CD14-positive monocyte (primary cell): ENCODE measurements at regions not wholly inside any gene's neighbourhood (a gene's known extent, or its start where the extent isn't known, plus 50 kb on each side); places are given as distances from the start of the nearest gene placed in this dataset.

Experiments
- DNase-seq, 3 donors: peaks; one replicate each; pipeline ENCODE4 v3.0.0-alpha.2; 2011 to 2022
- H2AFZ ChIP-seq: 2 replicates; pipeline ENCODE4 v1.6.0; 2012; ENCODE audit warnings: mild to moderate bottlenecking, low read depth, low read length, inconsistent platforms; ENCODE audit not compliant: insufficient read depth, poor library complexity, severe bottlenecking
- H3K27ac ChIP-seq, 2 donors: 1 replicate in 1 of 2; 2 replicates in 1 of 2; pipeline ENCODE4 v1.5.1; 2012 to 2013; ENCODE audit warnings: low read length in 2 of 2, control low read depth in 1 of 2, inconsistent platforms in 1 of 2, low read depth in 1 of 2, mild to moderate bottlenecking in 1 of 2
- H3K27me3 ChIP-seq, 2 donors: one replicate each; pipeline versions ENCODE4 v1.6.0 to v1.6.1; 2011 to 2013; ENCODE audit warnings: low read length in 2 of 2; ENCODE audit not compliant: control insufficient read depth in 2 of 2, insufficient read depth in 2 of 2
- H3K36me3 ChIP-seq, 2 donors: replicated peaks in 1 of 2; 1 replicate in 1 of 2; 2 replicates in 1 of 2; pipeline versions ENCODE4 v1.5.1 to v1.6.1; 2012 to 2013; ENCODE audit warnings: low read length in 2 of 2, control low read depth in 1 of 2, inconsistent platforms in 1 of 2, mild to moderate bottlenecking in 1 of 2; ENCODE audit not compliant: insufficient read depth in 2 of 2, control insufficient read depth in 1 of 2
- H3K4me1 ChIP-seq, 2 donors: 1 replicate in 1 of 2; 2 replicates in 1 of 2; pipeline versions ENCODE4 v1.5.1 to v1.6.1; 2012 to 2013; ENCODE audit warnings: low read length in 2 of 2, control low read depth in 1 of 2, inconsistent platforms in 1 of 2, mild to moderate bottlenecking in 1 of 2, moderate library complexity in 1 of 2; ENCODE audit not compliant: insufficient read depth in 2 of 2, control insufficient read depth in 1 of 2
- H3K4me2 ChIP-seq: replicated peaks from 2 replicates; pipeline ENCODE3; 2012; ENCODE audit warnings: low read length, moderate library complexity, mild to moderate bottlenecking; ENCODE audit not compliant: poor library complexity, severe bottlenecking; ENCODE audit errors: extremely low read depth
- H3K4me3 ChIP-seq, 3 experiments: fragments of 200-600 bp in 1 of 3; sonication (generic) in 1 of 3; replicated peaks in 1 of 3; 1 replicate in 2 of 3; 2 replicates in 1 of 3; pipeline ENCODE4 v1.5.1; 2011 to 2013; ENCODE audit warnings: low read length in 3 of 3, mild to moderate bottlenecking in 3 of 3, control low read depth in 2 of 3, low read depth in 2 of 3, inconsistent platforms in 1 of 3, moderate library complexity in 1 of 3
- H3K79me2 ChIP-seq: 2 replicates; pipeline ENCODE4 v1.6.0; 2012; ENCODE audit warnings: mild to moderate bottlenecking, control low read depth, inconsistent platforms, low read length, moderate library complexity; ENCODE audit not compliant: insufficient read depth
- H3K9ac ChIP-seq: 2 replicates; pipeline ENCODE4 v1.6.0; 2017; ENCODE audit warnings: low read length, mild to moderate bottlenecking; ENCODE audit not compliant: insufficient read depth, poor library complexity, severe bottlenecking
- H3K9me3 ChIP-seq, 2 donors: replicated peaks in 1 of 2; 1 replicate in 1 of 2; 2 replicates in 1 of 2; pipeline versions ENCODE4 v1.5.1 to v1.6.1; 2012 to 2013; ENCODE audit warnings: low read length in 2 of 2, control low read depth in 1 of 2; ENCODE audit not compliant: control insufficient read depth in 1 of 2, insufficient read depth in 1 of 2
- H4K20me1 ChIP-seq: 2 replicates; pipeline ENCODE4 v1.6.0; 2012; ENCODE audit warnings: mild to moderate bottlenecking, low read length, control low read depth, moderate library complexity; ENCODE audit not compliant: insufficient read depth
- H3K27ac Mint-ChIP-seq, 7 donors: one replicate each; pipeline ENCODE4 v1.8.0; 2020; ENCODE audit warnings: mild to moderate bottlenecking in 7 of 7, mixed read lengths in 7 of 7, moderate library complexity in 6 of 7, inconsistent platforms in 2 of 7
- H3K27me3 Mint-ChIP-seq, 3 donors: one replicate each; pipeline ENCODE4 v1.8.0; 2021 to 2022; ENCODE audit warnings: low read depth in 3 of 3, mild to moderate bottlenecking in 3 of 3, mixed read lengths in 3 of 3, moderate library complexity in 3 of 3, inconsistent platforms in 1 of 3
- H3K36me3 Mint-ChIP-seq, 2 donors: one replicate each; pipeline ENCODE4 v1.8.0; 2020; ENCODE audit warnings: mixed read lengths in 2 of 2, inconsistent platforms in 1 of 2, mild to moderate bottlenecking in 1 of 2
- H3K4me1 Mint-ChIP-seq: one replicate; pipeline ENCODE4 v1.8.0; 2020; ENCODE audit warnings: mild to moderate bottlenecking, mixed read lengths
- H3K4me3 Mint-ChIP-seq, 2 donors: one replicate each; pipeline ENCODE4 v1.8.0; 2020; ENCODE audit warnings: mild to moderate bottlenecking in 2 of 2, mixed read lengths in 2 of 2, moderate library complexity in 1 of 2
- H3K9me3 Mint-ChIP-seq, 7 donors: one replicate each; pipeline ENCODE4 v1.8.0; 2020 to 2022; ENCODE audit warnings: mixed read lengths in 7 of 7, mild to moderate bottlenecking in 6 of 7, moderate library complexity in 6 of 7, inconsistent platforms in 2 of 7
- WGBS: methylation state at CpG from one replicate; pipeline ENCODE4 v1.1.5; 2013; ENCODE audit warnings: missing lambda C conversion rate; ENCODE audit not compliant: insufficient coverage; 5-methylcytosine and 5-hydroxymethylcytosine counted together
- intact Hi-C, 2 donors: fragments of 100-400 bp; cut with micrococcal nuclease; formaldehyde crosslinking; loops; one replicate each; pipeline versions ENCODE4 v1.15.0 to v1.15.1; 2023
- TF ChIP-seq, protein P1 (sequence below): fragments of 200-600 bp; IDR thresholded peaks from one replicate; pipeline ENCODE4 v1.8.0; 2022; ENCODE audit warnings: antibody characterized with exemption, mild to moderate bottlenecking

DNA sequence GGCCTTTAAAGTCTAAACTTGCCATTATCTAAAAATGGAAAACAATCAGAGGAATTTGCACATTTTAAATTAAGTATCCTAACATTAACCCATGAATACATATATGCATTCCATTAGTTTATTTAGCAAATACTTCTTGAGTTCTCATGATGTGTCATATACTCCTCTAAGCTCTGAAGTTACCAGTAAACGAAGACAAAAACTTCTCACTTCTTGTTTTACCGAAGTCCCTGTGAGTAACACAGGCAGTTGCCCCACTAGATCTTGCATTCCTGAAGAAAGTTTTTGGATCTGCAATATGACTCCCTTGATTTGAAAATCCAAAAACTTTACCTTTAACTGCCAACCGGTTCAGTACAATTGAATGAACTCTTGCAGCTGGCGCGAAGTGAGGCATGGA lies 439.0 kb upstream of the MPDZ start:
- no peak overlapping the region for H3K4me3 ChIP-seq
- intact Hi-C loops: no loop called here
- H3K36me3 ChIP-seq: no peaks in the 10 kb centered on the region
- H2AFZ ChIP-seq: no peak overlapping the region
- no peaks in the 10 kb centered on the region for H3K79me2 ChIP-seq
- no peaks in the 10 kb centered on the region for H3K27me3 Mint-ChIP-seq
- no peaks in the 10 kb centered on the region for H4K20me1 ChIP-seq
- H3K4me3 Mint-ChIP-seq: no peak overlapping the region
- H3K27me3 ChIP-seq: no peaks in the 10 kb centered on the region
- no peak overlapping the region for H3K27ac Mint-ChIP-seq
- no peak overlapping the region for H3K27ac ChIP-seq
- 92% methylated on average over 2 of the region's 5 CpGs for WGBS
- no peak overlapping the region for H3K9ac ChIP-seq
- H3K4me1 Mint-ChIP-seq: no peaks in the 10 kb centered on the region
- TF ChIP-seq, protein P1, sequence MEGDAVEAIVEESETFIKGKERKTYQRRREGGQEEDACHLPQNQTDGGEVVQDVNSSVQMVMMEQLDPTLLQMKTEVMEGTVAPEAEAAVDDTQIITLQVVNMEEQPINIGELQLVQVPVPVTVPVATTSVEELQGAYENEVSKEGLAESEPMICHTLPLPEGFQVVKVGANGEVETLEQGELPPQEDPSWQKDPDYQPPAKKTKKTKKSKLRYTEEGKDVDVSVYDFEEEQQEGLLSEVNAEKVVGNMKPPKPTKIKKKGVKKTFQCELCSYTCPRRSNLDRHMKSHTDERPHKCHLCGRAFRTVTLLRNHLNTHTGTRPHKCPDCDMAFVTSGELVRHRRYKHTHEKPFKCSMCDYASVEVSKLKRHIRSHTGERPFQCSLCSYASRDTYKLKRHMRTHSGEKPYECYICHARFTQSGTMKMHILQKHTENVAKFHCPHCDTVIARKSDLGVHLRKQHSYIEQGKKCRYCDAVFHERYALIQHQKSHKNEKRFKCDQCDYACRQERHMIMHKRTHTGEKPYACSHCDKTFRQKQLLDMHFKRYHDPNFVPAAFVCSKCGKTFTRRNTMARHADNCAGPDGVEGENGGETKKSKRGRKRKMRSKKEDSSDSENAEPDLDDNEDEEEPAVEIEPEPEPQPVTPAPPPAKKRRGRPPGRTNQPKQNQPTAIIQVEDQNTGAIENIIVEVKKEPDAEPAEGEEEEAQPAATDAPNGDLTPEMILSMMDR: no peak
- no peaks in the 10 kb centered on the region for H3K36me3 Mint-ChIP-seq
- H3K9me3 Mint-ChIP-seq: peaks cover 0 to 2% (median 0%) of the 10 kb centered on the region in 7 donors
- DNase-seq: no peak
- no peaks in the 10 kb centered on the region for H3K9me3 ChIP-seq
- no peak overlapping the region for H3K4me2 ChIP-seq
- no peaks in the 10 kb centered on the region for H3K4me1 ChIP-seq

DNA sequence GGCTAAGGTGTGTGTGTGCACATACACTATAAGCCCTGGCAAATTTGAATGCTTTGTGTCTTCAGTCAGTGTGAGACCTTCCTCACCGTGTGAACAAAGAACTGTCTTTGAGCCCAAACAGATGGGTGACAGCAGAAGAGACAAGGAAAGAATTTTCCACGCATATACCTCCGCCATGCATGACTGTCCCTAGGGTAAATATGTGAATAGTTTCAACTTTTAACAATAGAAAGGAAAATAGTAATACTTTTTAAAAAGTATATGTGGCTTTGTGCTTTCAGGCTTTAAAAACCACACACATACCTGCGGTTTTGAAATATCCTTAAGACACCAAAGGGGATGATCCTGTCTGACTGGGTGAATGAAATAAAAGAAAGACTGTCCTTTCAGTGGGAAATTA lies 438.6 kb upstream of the MPDZ start:
- Mint-ChIP-seq H3K27me3 (no peaks in the 10 kb centered on the region), H3K4me3 (no peak overlapping the region), H3K4me1 (no peaks in the 10 kb centered on the region), H3K9me3 (peaks cover 0 to 2% (median 0%) of the 10 kb centered on the region in 7 donors), H3K27ac (no peak overlapping the region), H3K36me3 (no peaks in the 10 kb centered on the region)
- Histone ChIP-seq H2AFZ (no peak overlapping the region), H3K4me1 (no peaks in the 10 kb centered on the region), H4K20me1 (no peaks in the 10 kb centered on the region), H3K9ac (no peak overlapping the region), H3K36me3 (no peaks in the 10 kb centered on the region), H3K27me3 (no peaks in the 10 kb centered on the region), H3K9me3 (no peaks in the 10 kb centered on the region), H3K4me3 (no peak overlapping the region), H3K27ac (no peak overlapping the region), H3K4me2 (no peak overlapping the region), H3K79me2 (no peaks in the 10 kb centered on the region)
- intact Hi-C loops: no loop called here
- no peak for DNase-seq
- WGBS: no CpG with 5 or more reads among the region's 4 CpGs
- TF ChIP-seq, protein P1: no peak
